Right lobe of liver (tissue), 6 donors: ENCODE measurements at regions not wholly inside any gene's neighbourhood (a gene's known extent, or its start where the extent isn't known, plus 50 kb on each side); places are given as distances from the start of the nearest gene placed in this dataset.

Source experiments
- ATAC-seq, 4 donors: fragments of 200-7000 bp; cut with Tn5 transposase; one replicate each; pipeline ENCODE4 v1.9.1; 2020; ENCODE audit warnings: mild to moderate bottlenecking in 4 of 4, moderate library complexity in 4 of 4
- DNase-seq, 3 donors: peaks; one replicate each; pipeline ENCODE4 v3.0.0-alpha.2; 2020
- H3K27ac ChIP-seq, 3 donors: fragments of 200-600 bp; one replicate each; pipeline ENCODE4 v1.8.0; 2022
- H3K27me3 ChIP-seq, 2 donors: fragments of 200-600 bp; one replicate each; pipeline ENCODE4 v1.8.0; 2022
- H3K36me3 ChIP-seq, 4 donors: fragments of 200-600 bp; sonication (generic) in 1 of 4; one replicate each; pipeline versions ENCODE4 v1.5.1 to v1.8.0; 2017 to 2022; ENCODE audit warnings: control low read depth in 1 of 4
- H3K4me1 ChIP-seq, 4 donors: fragments of 200-600 bp; sonication (generic) in 1 of 4; one replicate each; pipeline versions ENCODE4 v1.5.1 to v1.8.0; 2017 to 2022; ENCODE audit warnings: control low read depth in 1 of 4
- H3K4me3 ChIP-seq, 3 donors: fragments of 200-600 bp; one replicate each; pipeline ENCODE4 v1.8.0; 2022
- H3K9me3 ChIP-seq, 4 donors: fragments of 200-600 bp; sonication (generic) in 1 of 4; one replicate each; pipeline versions ENCODE4 v1.5.1 to v1.8.0; 2017 to 2022; ENCODE audit warnings: control low read depth in 1 of 4
- CTCF ChIP-seq, 4 donors: fragments of 200-600 bp in 3 of 4; fragments of 450-650 bp in 1 of 4; IDR thresholded peaks; one replicate each; pipeline versions ENCODE4 v1.5.1 to v1.8.0; 2016 to 2022; ENCODE audit warnings: antibody characterized with exemption in 4 of 4, mild to moderate bottlenecking in 2 of 4
- POLR2A ChIP-seq: fragments of 450-650 bp; IDR thresholded peaks from one replicate; pipeline ENCODE4 v1.6.1; 2017; ENCODE audit warnings: antibody characterized with exemption, mild to moderate bottlenecking
- WGBS: methylation state at CpG from one replicate; pipeline ENCODE4 v1.1.6; 2018; ENCODE audit warnings: low coverage, low lambda C conversion rate; ENCODE audit not compliant: insufficient coverage; ENCODE audit errors: missing lambda C conversion rate; 5-methylcytosine and 5-hydroxymethylcytosine counted together
- intact Hi-C, 2 donors: fragments of 100-400 bp; cut with DNase I; formaldehyde crosslinking; loops; one replicate each; pipeline versions ENCODE4 v1.11.2 to v1.14.1; 2022
- donor health status: DM: no; HTN: yes; CAD: no.
- donor health status: DM: no; HTN: no; CAD: no.
- donor health status: DM: no; HTN: no; CAD: no.
- donor health status: DM: no; HTN: yes; CAD: no.
- donor health status: DM: no; HTN: yes; CAD: no.

GRCh38 chr10:107553470-107553869 lies 389.0 kb upstream of the SORCS1 start:
- TF ChIP-seq CTCF (IDR thresholded peaks at IDR 0.05) (no peak), POLR2A (no peak)
- DNase-seq = no peak
- Histone ChIP-seq H3K9me3 (no peaks in the 10 kb centered on the region), H3K27me3 (no peaks in the 10 kb centered on the region), H3K4me3 (no peak overlapping the region), H3K36me3 (no peaks in the 10 kb centered on the region), H3K4me1 (no peaks in the 10 kb centered on the region), H3K27ac (no peak overlapping the region)
- intact Hi-C loops = no loop called here
- 7% methylated on average over 1 of the region's 1 CpG for WGBS
- ATAC-seq = no peak

- ATAC-seq (no peak), DNase-seq (no peak)
- Histone ChIP-seq H3K36me3 (no peaks in the 10 kb centered on the region), H3K27ac (no peak overlapping the region), H3K4me1 (no peaks in the 10 kb centered on the region), H3K9me3 (no peaks in the 10 kb centered on the region), H3K4me3 (no peak overlapping the region), H3K27me3 (no peaks in the 10 kb centered on the region)
- intact Hi-C loops = no loop called here
- TF ChIP-seq CTCF (IDR thresholded peaks at IDR 0.05) (no peak), POLR2A (no peak)
- 37% methylated on average over 2 of the region's 2 CpGs for WGBS
Observed at GRCh38 chr10:107552963-107553362, 388.5 kb upstream of the SORCS1 start.

- Histone ChIP-seq H3K36me3 (no peaks in the 10 kb centered on the region), H3K4me3 (no peak overlapping the region), H3K9me3 (no peaks in the 10 kb centered on the region), H3K27ac (no peak overlapping the region), H3K4me1 (no peaks in the 10 kb centered on the region), H3K27me3 (no peaks in the 10 kb centered on the region)
- DNase-seq (no peak), ATAC-seq (no peak)
- intact Hi-C loops = no loop called here
- TF ChIP-seq POLR2A (no peak), CTCF (IDR thresholded peaks at IDR 0.05) (no peak)
- 37% methylated on average over 4 of the region's 4 CpGs for WGBS
Observed at GRCh38 chr10:107548301-107548700, 383.8 kb upstream of the SORCS1 start.

- 18% methylated on average over 5 of the region's 5 CpGs for WGBS
- no peak for DNase-seq
- Histone ChIP-seq H3K36me3 (no peaks in the 10 kb centered on the region), H3K27ac (no peak overlapping the region), H3K4me1 (no peaks in the 10 kb centered on the region), H3K9me3 (no peaks in the 10 kb centered on the region), H3K4me3 (no peak overlapping the region), H3K27me3 (no peaks in the 10 kb centered on the region)
- ATAC-seq = no peak
- intact Hi-C loops = no loop called here
- TF ChIP-seq POLR2A = no peak
- TF ChIP-seq CTCF (IDR thresholded peaks at IDR 0.05) = no peak
Observed at GRCh38 chr10:107546986-107547385, 382.5 kb upstream of the SORCS1 start.

GRCh38 chr10:107546284-107546683 lies 381.8 kb upstream of the SORCS1 start:
- intact Hi-C loops = no loop called here
- no peaks in the 10 kb centered on the region for H3K9me3 ChIP-seq
- no peak overlapping the region for H3K27ac ChIP-seq
- no peak for TF ChIP-seq POLR2A
- TF ChIP-seq CTCF (IDR thresholded peaks at IDR 0.05) = no peak
- no peak overlapping the region for H3K4me3 ChIP-seq
- DNase-seq (no peak), ATAC-seq (no peak)
- 31% methylated on average over 1 of the region's 1 CpG for WGBS
- no peaks in the 10 kb centered on the region for H3K36me3 ChIP-seq
- H3K27me3 ChIP-seq = no peaks in the 10 kb centered on the region
- H3K4me1 ChIP-seq = no peaks in the 10 kb centered on the region
